ENCODE measurements at regions not wholly inside any gene's neighbourhood (a gene's known extent, or its start where the extent isn't known, plus 50 kb on each side); places are given as distances from the start of the nearest gene placed in this dataset.

GRCh38 chr6:19438566-19439353 is 398.4 kb upstream of the ID4 start:
- no peak for TF ChIP-seq CTCF (IDR thresholded peaks at IDR 0.05)
- no peak for TF ChIP-seq POLR2A (IDR thresholded peaks at IDR 0.05)
